ENCODE measurements at regions not wholly inside any gene's neighbourhood (a gene's known extent, or its start where the extent isn't known, plus 50 kb on each side); places are given as distances from the start of the nearest gene placed in this dataset.

DNA sequence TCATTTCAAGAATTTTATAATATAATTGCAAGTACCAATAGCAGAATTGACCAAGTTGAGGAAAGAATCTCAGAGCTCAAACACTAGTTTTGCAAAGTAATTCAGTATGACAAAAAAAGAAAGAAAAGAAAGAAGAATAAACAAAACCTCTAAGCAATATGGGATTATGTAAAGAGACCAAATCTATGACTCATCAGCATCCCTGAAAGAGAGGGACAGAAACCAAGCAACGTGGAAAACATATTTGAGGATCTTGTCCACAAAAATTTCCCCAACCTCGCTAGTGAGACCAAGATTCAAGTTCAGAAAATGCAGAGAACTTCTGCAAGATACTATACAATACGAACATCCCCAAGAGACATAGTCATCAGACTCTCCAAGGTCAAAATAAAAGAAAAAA lies 203.7 kb upstream of the DDI1 start:
- TF ChIP-seq, protein P1, sequence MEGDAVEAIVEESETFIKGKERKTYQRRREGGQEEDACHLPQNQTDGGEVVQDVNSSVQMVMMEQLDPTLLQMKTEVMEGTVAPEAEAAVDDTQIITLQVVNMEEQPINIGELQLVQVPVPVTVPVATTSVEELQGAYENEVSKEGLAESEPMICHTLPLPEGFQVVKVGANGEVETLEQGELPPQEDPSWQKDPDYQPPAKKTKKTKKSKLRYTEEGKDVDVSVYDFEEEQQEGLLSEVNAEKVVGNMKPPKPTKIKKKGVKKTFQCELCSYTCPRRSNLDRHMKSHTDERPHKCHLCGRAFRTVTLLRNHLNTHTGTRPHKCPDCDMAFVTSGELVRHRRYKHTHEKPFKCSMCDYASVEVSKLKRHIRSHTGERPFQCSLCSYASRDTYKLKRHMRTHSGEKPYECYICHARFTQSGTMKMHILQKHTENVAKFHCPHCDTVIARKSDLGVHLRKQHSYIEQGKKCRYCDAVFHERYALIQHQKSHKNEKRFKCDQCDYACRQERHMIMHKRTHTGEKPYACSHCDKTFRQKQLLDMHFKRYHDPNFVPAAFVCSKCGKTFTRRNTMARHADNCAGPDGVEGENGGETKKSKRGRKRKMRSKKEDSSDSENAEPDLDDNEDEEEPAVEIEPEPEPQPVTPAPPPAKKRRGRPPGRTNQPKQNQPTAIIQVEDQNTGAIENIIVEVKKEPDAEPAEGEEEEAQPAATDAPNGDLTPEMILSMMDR (conservative IDR thresholded peaks at IDR 0.05) = no peak
- no peak for TF ChIP-seq ZFX (IDR thresholded peaks at IDR 0.05)
- no peak overlapping the region for H3K27ac ChIP-seq

DNA sequence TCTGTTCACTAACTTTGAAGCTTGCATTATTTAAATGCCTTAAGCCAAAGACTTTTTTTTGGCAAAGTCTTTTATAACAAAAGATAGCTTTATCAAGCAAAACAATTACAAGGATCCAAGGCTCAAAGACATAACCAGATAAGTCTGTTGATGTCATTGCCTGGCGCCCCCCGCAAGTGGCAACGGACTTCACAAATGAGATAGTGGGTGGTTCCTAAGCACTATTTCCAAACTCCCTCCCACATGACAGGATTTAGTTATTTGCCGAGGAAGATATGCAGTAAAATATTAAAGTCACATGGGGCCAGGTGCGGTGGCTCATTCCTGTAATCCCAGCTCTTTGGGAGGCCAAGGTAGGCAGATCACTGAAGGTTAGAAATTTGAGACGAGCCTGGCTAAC lies 194.2 kb upstream of the DDI1 start:
- TF ChIP-seq ZFX (IDR thresholded peaks at IDR 0.05) = no peak
- TF ChIP-seq, protein P1 (conservative IDR thresholded peaks at IDR 0.05) = no peak
- H3K27ac ChIP-seq = no peak overlapping the region

DNA sequence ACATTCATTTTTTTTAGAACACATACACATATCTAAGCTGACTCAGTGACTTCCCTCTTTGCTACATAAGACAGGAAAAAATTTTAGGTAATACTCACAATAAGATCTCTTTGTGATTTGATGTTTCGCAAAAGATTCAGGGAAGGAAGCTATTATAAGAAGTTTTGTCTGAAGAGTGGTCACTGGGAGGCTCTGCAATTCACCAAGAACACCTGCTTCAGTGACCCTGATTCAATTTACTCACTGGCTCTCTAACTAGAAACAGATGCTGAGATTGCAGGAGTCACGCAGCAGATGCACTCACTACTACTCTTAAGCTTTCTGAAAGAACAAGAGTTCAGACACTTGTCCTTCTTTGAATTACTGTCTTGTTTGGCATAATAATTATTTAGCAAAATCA lies 193.6 kb upstream of the DDI1 start:
- TF ChIP-seq, protein P1 (conservative IDR thresholded peaks at IDR 0.05) = no peak
- no peak for TF ChIP-seq ZFX (IDR thresholded peaks at IDR 0.05)
- H3K27ac ChIP-seq = no peak overlapping the region

- TF ChIP-seq, protein P1 (conservative IDR thresholded peaks at IDR 0.05) = no peak
- TF ChIP-seq ZFX (IDR thresholded peaks at IDR 0.05) = no peak
- H3K27ac ChIP-seq = no peak overlapping the region
Measured at GRCh38 chr11:103844327-103845215, 191.9 kb upstream of the DDI1 start.

GRCh38 chr11:103845331-103845730 lies 191.1 kb upstream of the DDI1 start:
- H3K27ac ChIP-seq = no peak overlapping the region
- no peak for TF ChIP-seq ZFX (IDR thresholded peaks at IDR 0.05)
- TF ChIP-seq, protein P1 (conservative IDR thresholded peaks at IDR 0.05) = no peak

GRCh38 chr11:103848686-103849085 lies 187.8 kb upstream of the DDI1 start:
- TF ChIP-seq ZFX (IDR thresholded peaks at IDR 0.05) = no peak
- TF ChIP-seq, protein P1 (conservative IDR thresholded peaks at IDR 0.05) = no peak

DNA sequence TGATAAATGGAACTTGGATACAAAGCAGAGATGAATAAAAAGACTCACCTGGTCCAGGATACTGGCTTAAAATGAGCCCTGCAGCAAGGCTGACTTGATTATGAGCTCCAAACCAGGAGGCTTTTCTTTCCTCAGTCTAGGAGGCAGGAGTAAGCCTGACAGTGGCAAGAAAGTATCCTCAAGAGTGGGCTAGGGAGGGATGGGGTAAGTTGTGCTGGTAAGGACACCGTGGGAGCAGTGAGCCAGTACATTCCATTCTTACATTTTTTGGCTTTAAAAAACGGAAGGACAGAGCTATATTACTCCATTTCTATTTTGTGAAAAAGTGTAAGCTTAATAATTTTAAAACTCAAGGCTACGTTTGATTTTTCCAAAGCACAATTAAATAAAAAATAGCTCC lies 187.1 kb upstream of the DDI1 start:
- no peak for TF ChIP-seq ZFX (IDR thresholded peaks at IDR 0.05)
- TF ChIP-seq, protein P1 (conservative IDR thresholded peaks at IDR 0.05) = no peak
- no peak overlapping the region for H3K27ac ChIP-seq

More at GRCh38 chr11:103848686-103849085, 187.8 kb upstream of the DDI1 start:
- no peak overlapping the region for H3K27ac ChIP-seq
